ENCODE measurements at regions not wholly inside any gene's neighbourhood (a gene's known extent, or its start where the extent isn't known, plus 50 kb on each side); places are given as distances from the start of the nearest gene placed in this dataset.

- ATAC-seq (ENCODE audit: insufficient read depth, low read depth) = no peak
Measured at GRCh38 chr3:41093476-41093875, 105.8 kb upstream of the CTNNB1 start.

GRCh38 chr3:41094351-41094750, 105.0 kb upstream of the CTNNB1 start:
- no peak for TF ChIP-seq EZH2 (IDR thresholded peaks at IDR 0.05; ENCODE audit: borderline replicate concordance, low read depth, low read length, severe bottlenecking)
- TF ChIP-seq CTCF (IDR thresholded peaks at IDR 0.05; ENCODE audit: borderline replicate concordance, extremely low read depth, low read length, poor library complexity, severe bottlenecking) = no peak

More at GRCh38 chr3:41093476-41093875, 105.8 kb upstream of the CTNNB1 start:
- TF ChIP-seq EZH2 (IDR thresholded peaks at IDR 0.05; ENCODE audit: borderline replicate concordance, low read depth, low read length, severe bottlenecking) (no peak), CTCF (IDR thresholded peaks at IDR 0.05; ENCODE audit: borderline replicate concordance, extremely low read depth, low read length, poor library complexity, severe bottlenecking) (no peak)
- Histone ChIP-seq H3K4me1 (ENCODE audit: insufficient read depth, low read length) (no peaks in the 10 kb centered on the region), H3K9me3 (ENCODE audit: insufficient read depth, low read length, severe bottlenecking) (no peaks in the 10 kb centered on the region), H3K4me3 (ENCODE audit: low read depth in 1 of 2, low read length in 2 of 2) (no peak overlapping the region), H3K36me3 (ENCODE audit: insufficient read depth, low read length) (no peaks in the 10 kb centered on the region), H3K9ac (ENCODE audit: low read depth, low read length) (no peak overlapping the region), H3K27ac (ENCODE audit: low read length) (no peak overlapping the region), H3K27me3 (ENCODE audit: insufficient read depth, low read length, poor library complexity) (peaks cover 3% of the 10 kb centered on the region), H3K4me2 (ENCODE audit: insufficient read depth, low read length) (no peak overlapping the region), H3K79me2 (ENCODE audit: insufficient read depth, low read length) (no peaks in the 10 kb centered on the region), H2AFZ (ENCODE audit: low read depth, low read length) (no peak overlapping the region), H4K20me1 (ENCODE audit: insufficient read depth, low read length) (no peaks in the 10 kb centered on the region)
- no peak for DNase-seq

GRCh38 chr3:41095702-41096101, 103.6 kb upstream of the CTNNB1 start:
- Histone ChIP-seq H3K9ac (ENCODE audit: low read depth, low read length) (no peak overlapping the region), H3K4me1 (ENCODE audit: insufficient read depth, low read length) (no peaks in the 10 kb centered on the region)
- no peak for ATAC-seq (ENCODE audit: insufficient read depth, low read depth)

More at GRCh38 chr3:41094351-41094750, 105.0 kb upstream of the CTNNB1 start:
- H3K4me3 ChIP-seq (ENCODE audit: low read depth in 1 of 2, low read length in 2 of 2) = no peak overlapping the region
- no peaks in the 10 kb centered on the region for H3K79me2 ChIP-seq (ENCODE audit: insufficient read depth, low read length)
- DNase-seq (no peak), ATAC-seq (ENCODE audit: insufficient read depth, low read depth) (no peak)
- H2AFZ ChIP-seq (ENCODE audit: low read depth, low read length) = no peak overlapping the region
- H3K27me3 ChIP-seq (ENCODE audit: insufficient read depth, low read length, poor library complexity) = peaks cover 3% of the 10 kb centered on the region
- H4K20me1 ChIP-seq (ENCODE audit: insufficient read depth, low read length) = no peaks in the 10 kb centered on the region
- no peaks in the 10 kb centered on the region for H3K36me3 ChIP-seq (ENCODE audit: insufficient read depth, low read length)
- no peaks in the 10 kb centered on the region for H3K9me3 ChIP-seq (ENCODE audit: insufficient read depth, low read length, severe bottlenecking)
- H3K4me2 ChIP-seq (ENCODE audit: insufficient read depth, low read length) = no peak overlapping the region
- H3K4me1 ChIP-seq (ENCODE audit: insufficient read depth, low read length) = no peaks in the 10 kb centered on the region
- no peak overlapping the region for H3K27ac ChIP-seq (ENCODE audit: low read length)
- no peak overlapping the region for H3K9ac ChIP-seq (ENCODE audit: low read depth, low read length)

More at GRCh38 chr3:41095702-41096101, 103.6 kb upstream of the CTNNB1 start:
- DNase-seq = no peak
- Histone ChIP-seq H2AFZ (ENCODE audit: low read depth, low read length) (no peak overlapping the region), H3K4me3 (ENCODE audit: low read depth in 1 of 2, low read length in 2 of 2) (no peak overlapping the region), H3K27ac (ENCODE audit: low read length) (no peak overlapping the region), H3K4me2 (ENCODE audit: insufficient read depth, low read length) (no peak overlapping the region), H3K9me3 (ENCODE audit: insufficient read depth, low read length, severe bottlenecking) (no peaks in the 10 kb centered on the region), H3K36me3 (ENCODE audit: insufficient read depth, low read length) (no peaks in the 10 kb centered on the region), H3K27me3 (ENCODE audit: insufficient read depth, low read length, poor library complexity) (peaks cover 2% of the 10 kb centered on the region), H4K20me1 (ENCODE audit: insufficient read depth, low read length) (no peaks in the 10 kb centered on the region), H3K79me2 (ENCODE audit: insufficient read depth, low read length) (no peaks in the 10 kb centered on the region)
- no peak for TF ChIP-seq CTCF (IDR thresholded peaks at IDR 0.05; ENCODE audit: borderline replicate concordance, extremely low read depth, low read length, poor library complexity, severe bottlenecking)
- TF ChIP-seq EZH2 (IDR thresholded peaks at IDR 0.05; ENCODE audit: borderline replicate concordance, low read depth, low read length, severe bottlenecking) = no peak

Measured in DND-41 (cell line).